H9 (cell line): ENCODE measurements at regions not wholly inside any gene's neighbourhood (a gene's known extent, or its start where the extent isn't known, plus 50 kb on each side); places are given as distances from the start of the nearest gene placed in this dataset.

Experiments
- DNase-seq: peaks from one replicate; pipeline ENCODE4 v3.0.0-alpha.2; 2017
- H2AFZ ChIP-seq: one replicate; pipeline ENCODE4 v1.6.1; 2013; ENCODE audit warnings: mild to moderate bottlenecking, low read length, control low read depth, moderate library complexity
- H2AK5ac ChIP-seq: 2 replicates; pipeline ENCODE4 v1.6.1; 2013; ENCODE audit warnings: low read length, control low read depth, mixed read lengths; ENCODE audit not compliant: insufficient read length
- H2BK120ac ChIP-seq: one replicate; pipeline ENCODE4 v1.6.1; 2013; ENCODE audit warnings: low read depth, mild to moderate bottlenecking, low read length, control low read depth, inconsistent platforms; ENCODE audit not compliant: poor library complexity, severe bottlenecking
- H2BK12ac ChIP-seq: 2 replicates; pipeline ENCODE4 v1.6.1; 2013; ENCODE audit warnings: low read length, control low read depth, mixed read lengths, low read depth; ENCODE audit not compliant: insufficient read length
- H2BK15ac ChIP-seq: 2 replicates; pipeline ENCODE4 v1.6.1; 2013; ENCODE audit warnings: low read depth, low read length, control low read depth
- H2BK20ac ChIP-seq: one replicate; pipeline ENCODE4 v1.6.1; 2013; ENCODE audit warnings: low read depth, mild to moderate bottlenecking, low read length, control low read depth, inconsistent platforms; ENCODE audit not compliant: poor library complexity, severe bottlenecking
- H2BK5ac ChIP-seq: 2 replicates; pipeline ENCODE4 v1.6.1; 2013; ENCODE audit warnings: low read length, control low read depth, mixed read lengths; ENCODE audit not compliant: insufficient read length
- H3K14ac ChIP-seq: 2 replicates; pipeline ENCODE4 v1.6.1; 2013; ENCODE audit warnings: low read length, control low read depth; ENCODE audit not compliant: insufficient read depth
- H3K18ac ChIP-seq: 2 replicates; pipeline ENCODE4 v1.6.1; 2013; ENCODE audit warnings: low read depth, mild to moderate bottlenecking, mixed read lengths, low read length, control low read depth; ENCODE audit not compliant: insufficient read length
- H3K23ac ChIP-seq: 2 replicates; pipeline ENCODE4 v1.6.1; 2013; ENCODE audit warnings: low read length, control low read depth, mixed read lengths, low read depth; ENCODE audit not compliant: insufficient read length
- H3K23me2 ChIP-seq: 2 replicates; pipeline ENCODE4 v1.6.1; 2013; ENCODE audit warnings: low read depth, mild to moderate bottlenecking, mixed read lengths, low read length, control low read depth; ENCODE audit not compliant: insufficient read length, poor library complexity, severe bottlenecking
- H3K27ac ChIP-seq: 2 replicates; pipeline ENCODE4 v1.5.1; 2013; ENCODE audit warnings: low read length, control low read depth, mixed read lengths, low read depth; ENCODE audit not compliant: insufficient read length
- H3K27me3 ChIP-seq: 2 replicates; pipeline ENCODE4 v1.6.1; 2013; ENCODE audit warnings: low read length, control low read depth, inconsistent platforms; ENCODE audit not compliant: insufficient read depth
- H3K4ac ChIP-seq: 2 replicates; pipeline ENCODE4 v1.6.1; 2013; ENCODE audit warnings: low read depth, mild to moderate bottlenecking, control low read depth, inconsistent platforms, low read length, moderate library complexity
- H3K4me1 ChIP-seq: 2 replicates; pipeline ENCODE4 v1.6.1; 2013; ENCODE audit warnings: low read length, control low read depth, inconsistent platforms; ENCODE audit not compliant: insufficient read depth
- H3K4me2 ChIP-seq: 2 replicates; pipeline ENCODE4 v1.6.1; 2013; ENCODE audit warnings: low read length, control low read depth, mixed read lengths; ENCODE audit not compliant: insufficient read length, insufficient read depth
- H3K56ac ChIP-seq: 2 replicates; pipeline ENCODE4 v1.6.1; 2013; ENCODE audit warnings: low read depth, mild to moderate bottlenecking, mixed read lengths, low read length, control low read depth; ENCODE audit not compliant: insufficient read length
- H3K79me1 ChIP-seq: 2 replicates; pipeline ENCODE4 v1.6.1; 2013; ENCODE audit warnings: low read depth, mild to moderate bottlenecking, moderate library complexity, low read length, control low read depth, inconsistent platforms; ENCODE audit not compliant: insufficient read depth, poor library complexity, severe bottlenecking
- H3K79me2 ChIP-seq: 2 replicates; pipeline ENCODE4 v1.6.1; 2013; ENCODE audit warnings: low read length, control low read depth, inconsistent platforms; ENCODE audit not compliant: insufficient read depth
- H3K9ac ChIP-seq: 2 replicates; pipeline ENCODE4 v1.6.1; 2013; ENCODE audit warnings: low read length, control low read depth, mixed read lengths; ENCODE audit not compliant: insufficient read length; ENCODE audit errors: extremely low read depth
- H3K9me3 ChIP-seq: one replicate; pipeline ENCODE4 v1.6.1; 2013; ENCODE audit warnings: low read depth, low read length, inconsistent platforms; ENCODE audit not compliant: control insufficient read depth
- H3T11ph ChIP-seq: one replicate; pipeline ENCODE4 v1.6.1; 2013; ENCODE audit warnings: mild to moderate bottlenecking, low read length, control low read depth, inconsistent platforms
- H4K20me1 ChIP-seq: one replicate; pipeline ENCODE4 v1.6.1; 2013; ENCODE audit not compliant: control insufficient read depth, insufficient read length, insufficient read depth
- H4K5ac ChIP-seq: 2 replicates; pipeline ENCODE4 v1.6.1; 2013; ENCODE audit warnings: low read depth, mild to moderate bottlenecking, mixed read lengths, low read length, control low read depth; ENCODE audit not compliant: insufficient read length
- H4K8ac ChIP-seq: replicated peaks from 2 replicates; pipeline ENCODE4 v1.6.1; 2013; ENCODE audit warnings: low read length, control low read depth, mixed read lengths, low read depth; ENCODE audit not compliant: insufficient read length
- H4K91ac ChIP-seq: 2 replicates; pipeline ENCODE4 v1.6.1; 2013; ENCODE audit warnings: low read depth, mild to moderate bottlenecking, moderate library complexity, mixed read lengths, low read length, control low read depth; ENCODE audit not compliant: insufficient read length
- H3K27ac Mint-ChIP-seq, 3 experiments: 2 replicates in 2 of 3; 3 replicates in 1 of 3; pipeline ENCODE4 v1.8.0; 2020 to 2021; ENCODE audit warnings: mixed read lengths in 3 of 3, mild to moderate bottlenecking in 1 of 3, moderate library complexity in 1 of 3
- H3K27me3 Mint-ChIP-seq: 2 replicates; pipeline ENCODE4 v1.8.0; 2021; ENCODE audit warnings: low read depth, mild to moderate bottlenecking, moderate library complexity, mixed read lengths
- H3K36me3 Mint-ChIP-seq, 3 experiments: 2 replicates in 2 of 3; 3 replicates in 1 of 3; pipeline ENCODE4 v1.8.0; 2020 to 2021; ENCODE audit warnings: low read depth in 3 of 3, mixed read lengths in 3 of 3; ENCODE audit not compliant: insufficient read depth in 1 of 3
- H3K4me1 Mint-ChIP-seq, 2 experiments: 2 replicates each; pipeline ENCODE4 v1.8.0; 2020; ENCODE audit warnings: mixed read lengths in 2 of 2
- H3K4me3 Mint-ChIP-seq, 2 experiments: 2 replicates in 1 of 2; 3 replicates in 1 of 2; pipeline ENCODE4 v1.8.0; 2020 to 2021; ENCODE audit warnings: mild to moderate bottlenecking in 2 of 2, mixed read lengths in 2 of 2, moderate library complexity in 1 of 2
- H3K9me3 Mint-ChIP-seq, 2 experiments: 2 replicates in 1 of 2; 3 replicates in 1 of 2; pipeline ENCODE4 v1.8.0; 2020; ENCODE audit warnings: mild to moderate bottlenecking in 2 of 2, mixed read lengths in 2 of 2, moderate library complexity in 1 of 2
- WGBS: extraction: QIAGEN DNeasy Blood & Tissue Kit; methylation state at CpG from one replicate; pipeline ENCODE4 v1.1.7; 2013; ENCODE audit warnings: missing lambda C conversion rate, low lambda C conversion rate, mixed read lengths; ENCODE audit not compliant: insufficient read length; ENCODE audit errors: extremely low coverage; 5-methylcytosine and 5-hydroxymethylcytosine counted together
- TF ChIP-seq, protein P1 (sequence below): fragments of 200-600 bp; sonication (generic); conservative IDR thresholded peaks from 3 replicates; pipeline ENCODE4 v1.8.0; 2021; ENCODE audit warnings: antibody characterized with exemption, mild to moderate bottlenecking

DNA sequence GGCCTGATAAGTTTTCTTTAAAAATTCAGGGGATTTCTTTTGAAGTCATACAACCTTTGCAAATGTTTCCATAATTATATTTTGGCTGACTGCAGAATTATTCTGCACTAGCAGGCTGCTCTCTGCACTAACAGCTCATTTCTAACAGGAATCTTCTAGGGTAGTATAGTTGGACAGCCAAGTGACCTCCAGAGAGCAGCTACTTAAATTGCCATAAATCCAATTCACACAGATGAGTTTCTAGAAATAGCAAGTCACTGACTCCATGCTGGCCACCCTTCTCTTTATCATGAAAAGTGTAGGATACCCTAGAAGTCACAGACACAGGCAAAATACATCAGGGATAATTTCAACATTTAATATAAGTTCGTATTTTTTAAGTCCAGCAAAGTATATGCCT is 110.9 kb upstream of the TARS1 start:
- Histone ChIP-seq H3K27ac (no peak overlapping the region), H3K79me2 (no peaks in the 10 kb centered on the region), H3K4me2 (no peak overlapping the region), H3T11ph (no peak overlapping the region), H3K14ac (no peak overlapping the region), H3K4me1 (no peaks in the 10 kb centered on the region; the same call in 1 of the 2 replicates), H2AK5ac (no peak overlapping the region), H2BK5ac (no peak overlapping the region), H3K27me3 (no peaks in the 10 kb centered on the region), H3K56ac (no peak overlapping the region), H3K9ac (no peak overlapping the region), H3K9me3 (no peaks in the 10 kb centered on the region), H3K23me2 (no peaks in the 10 kb centered on the region), H2AFZ (no peak overlapping the region), H2BK15ac (no peak overlapping the region), H2BK120ac (no peak overlapping the region), H4K8ac (no peak overlapping the region), H4K91ac (no peak overlapping the region), H3K4ac (no peak overlapping the region), H4K20me1 (no peaks in the 10 kb centered on the region), H4K5ac (no peak overlapping the region), H3K18ac (no peak overlapping the region), H2BK12ac (no peak overlapping the region), H2BK20ac (no peak overlapping the region), H3K23ac (no peak overlapping the region), H3K79me1 (no peaks in the 10 kb centered on the region)
- no CpG with 5 or more reads among the region's 1 CpG for WGBS
- no peaks in the 10 kb centered on the region for H3K36me3 Mint-ChIP-seq
- H3K4me3 Mint-ChIP-seq: no peak overlapping the region
- H3K27ac Mint-ChIP-seq: no peak overlapping the region
- H3K4me1 Mint-ChIP-seq: peaks cover 2 to 9% of the 10 kb centered on the region in 2 experiments; a peak in 2 of 4 replicates
- H3K9me3 Mint-ChIP-seq: no peaks in the 10 kb centered on the region
- H3K27me3 Mint-ChIP-seq: no peaks in the 10 kb centered on the region
- TF ChIP-seq, protein P1, sequence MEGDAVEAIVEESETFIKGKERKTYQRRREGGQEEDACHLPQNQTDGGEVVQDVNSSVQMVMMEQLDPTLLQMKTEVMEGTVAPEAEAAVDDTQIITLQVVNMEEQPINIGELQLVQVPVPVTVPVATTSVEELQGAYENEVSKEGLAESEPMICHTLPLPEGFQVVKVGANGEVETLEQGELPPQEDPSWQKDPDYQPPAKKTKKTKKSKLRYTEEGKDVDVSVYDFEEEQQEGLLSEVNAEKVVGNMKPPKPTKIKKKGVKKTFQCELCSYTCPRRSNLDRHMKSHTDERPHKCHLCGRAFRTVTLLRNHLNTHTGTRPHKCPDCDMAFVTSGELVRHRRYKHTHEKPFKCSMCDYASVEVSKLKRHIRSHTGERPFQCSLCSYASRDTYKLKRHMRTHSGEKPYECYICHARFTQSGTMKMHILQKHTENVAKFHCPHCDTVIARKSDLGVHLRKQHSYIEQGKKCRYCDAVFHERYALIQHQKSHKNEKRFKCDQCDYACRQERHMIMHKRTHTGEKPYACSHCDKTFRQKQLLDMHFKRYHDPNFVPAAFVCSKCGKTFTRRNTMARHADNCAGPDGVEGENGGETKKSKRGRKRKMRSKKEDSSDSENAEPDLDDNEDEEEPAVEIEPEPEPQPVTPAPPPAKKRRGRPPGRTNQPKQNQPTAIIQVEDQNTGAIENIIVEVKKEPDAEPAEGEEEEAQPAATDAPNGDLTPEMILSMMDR: no peak
- DNase-seq: no peak
